ENCODE measurements at regions not wholly inside any gene's neighbourhood (a gene's known extent, or its start where the extent isn't known, plus 50 kb on each side); places are given as distances from the start of the nearest gene placed in this dataset.

DNA sequence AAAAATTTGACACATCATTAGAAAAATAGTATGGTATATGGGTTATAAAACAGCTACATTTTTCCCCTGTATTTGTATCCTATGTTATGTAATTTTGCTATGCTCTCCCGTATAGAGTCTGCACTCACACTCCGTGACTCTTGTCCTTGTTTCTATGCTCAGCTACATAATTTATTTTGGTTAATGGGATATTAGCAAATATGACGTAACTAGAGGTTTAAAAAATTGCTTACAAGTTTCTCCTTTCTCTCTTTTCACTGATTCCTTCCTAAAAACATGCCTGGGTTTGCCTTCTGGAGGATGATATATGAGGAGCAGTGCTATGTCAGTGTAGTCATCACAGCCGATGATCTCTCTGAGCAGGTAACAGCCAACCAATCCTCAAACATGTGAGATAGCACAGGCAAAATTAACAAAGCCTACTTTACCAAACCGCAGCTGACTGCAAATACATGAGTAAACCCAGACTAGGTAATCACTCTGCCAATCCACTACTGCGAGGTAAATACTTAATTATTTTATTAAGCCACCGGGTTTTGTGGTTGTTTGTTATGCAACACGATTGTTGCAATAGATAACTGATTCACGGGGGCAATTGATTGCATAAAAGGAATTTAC, 126.9 kb downstream of the KIF2B start:
- Mint-ChIP-seq H3K36me3 (no peaks in the 10 kb centered on the region), H3K27ac (no peak overlapping the region), H3K27me3 (no peaks in the 10 kb centered on the region), H3K9me3 (peaks cover 31% of the 10 kb centered on the region), H3K4me1 (no peaks in the 10 kb centered on the region), H3K4me3 (no peak overlapping the region)

DNA sequence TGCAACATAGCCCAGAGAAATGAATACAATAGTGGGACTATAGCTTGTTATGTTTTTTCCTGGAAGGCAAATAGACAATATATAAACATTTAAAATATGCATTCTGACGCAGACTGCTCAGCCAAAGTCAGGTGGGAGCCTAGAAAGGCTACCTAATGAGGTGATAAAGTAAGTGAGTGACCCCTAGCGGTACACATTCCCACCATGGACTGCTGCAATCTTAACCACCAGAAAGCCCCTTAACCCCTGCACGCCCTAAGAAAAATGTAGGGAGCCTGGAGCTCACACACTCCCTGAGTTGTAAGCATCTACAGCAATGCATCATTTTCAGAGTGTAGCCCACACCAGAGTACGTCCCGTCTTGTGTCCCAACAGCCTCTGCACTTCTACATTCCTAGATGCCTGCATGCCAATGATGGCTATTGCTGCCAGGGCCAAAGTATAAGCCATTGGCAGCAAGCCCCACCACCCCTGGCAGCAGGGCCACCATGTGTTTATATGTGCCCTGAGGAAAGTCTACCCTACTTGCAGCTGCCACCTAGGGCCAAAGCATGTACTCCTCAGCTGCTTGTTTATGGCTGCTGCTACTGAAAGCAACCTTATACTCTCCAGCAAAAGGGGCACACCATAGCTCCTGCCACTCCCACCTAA, 127.6 kb downstream of the KIF2B start:
- H3K36me3 Mint-ChIP-seq, result no peaks in the 10 kb centered on the region
- H3K27ac Mint-ChIP-seq, result no peak overlapping the region
- H3K27me3 Mint-ChIP-seq, result no peaks in the 10 kb centered on the region
- H3K4me1 Mint-ChIP-seq, result no peaks in the 10 kb centered on the region
- peaks cover 30% of the 10 kb centered on the region for H3K9me3 Mint-ChIP-seq
- no peak overlapping the region for H3K4me3 Mint-ChIP-seq

DNA sequence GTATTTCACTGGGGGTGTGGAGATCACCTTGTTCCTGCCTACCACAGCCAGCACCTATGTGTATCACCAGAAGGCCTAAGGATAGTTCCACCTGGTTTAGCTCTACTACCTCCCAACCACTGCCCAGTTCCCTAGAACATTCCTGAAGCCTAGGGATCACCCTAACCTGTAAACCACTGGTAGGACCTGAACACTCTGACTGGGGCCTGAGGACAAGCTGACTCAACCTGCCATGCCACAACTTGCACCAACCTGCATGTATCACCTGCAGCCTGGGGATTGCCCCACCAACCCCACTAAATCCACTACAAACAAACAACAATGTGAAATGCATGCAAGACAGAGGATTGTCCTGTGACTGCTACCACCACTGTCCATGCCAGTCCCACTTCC, 128.1 kb downstream of the KIF2B start:
- no peaks in the 10 kb centered on the region for H3K4me1 Mint-ChIP-seq
- H3K4me3 Mint-ChIP-seq, result no peak overlapping the region
- H3K9me3 Mint-ChIP-seq, result peaks cover 29% of the 10 kb centered on the region
- peak overlapping the region; percentile 41 for H3K27ac Mint-ChIP-seq
- H3K36me3 Mint-ChIP-seq, result no peaks in the 10 kb centered on the region
- H3K27me3 Mint-ChIP-seq, result no peaks in the 10 kb centered on the region

DNA sequence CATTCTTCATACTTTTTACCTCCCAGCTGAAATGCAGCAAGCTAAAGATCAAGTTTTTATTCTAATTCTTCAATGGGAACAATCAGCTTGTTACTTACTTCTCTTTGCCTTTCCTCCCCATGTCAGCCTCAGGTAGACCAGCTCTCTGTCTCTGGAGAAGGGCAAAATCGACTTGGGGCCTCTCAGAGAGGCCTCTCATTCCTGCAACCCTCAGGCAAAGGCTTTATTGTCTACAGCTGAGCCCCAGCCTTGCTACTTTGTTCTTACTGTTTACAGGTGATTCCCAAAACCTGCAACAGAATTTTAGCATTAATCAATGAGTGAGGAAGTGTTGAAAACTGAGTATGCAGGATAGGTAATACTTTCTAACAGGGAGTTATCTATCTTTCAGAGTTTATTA, 148.6 kb downstream of the KIF2B start:
- Mint-ChIP-seq H3K36me3 (no peaks in the 10 kb centered on the region), H3K4me1 (no peaks in the 10 kb centered on the region), H3K27me3 (peaks cover 1% of the 10 kb centered on the region), H3K4me3 (no peak overlapping the region), H3K9me3 (no peaks in the 10 kb centered on the region), H3K27ac (no peak overlapping the region)

DNA sequence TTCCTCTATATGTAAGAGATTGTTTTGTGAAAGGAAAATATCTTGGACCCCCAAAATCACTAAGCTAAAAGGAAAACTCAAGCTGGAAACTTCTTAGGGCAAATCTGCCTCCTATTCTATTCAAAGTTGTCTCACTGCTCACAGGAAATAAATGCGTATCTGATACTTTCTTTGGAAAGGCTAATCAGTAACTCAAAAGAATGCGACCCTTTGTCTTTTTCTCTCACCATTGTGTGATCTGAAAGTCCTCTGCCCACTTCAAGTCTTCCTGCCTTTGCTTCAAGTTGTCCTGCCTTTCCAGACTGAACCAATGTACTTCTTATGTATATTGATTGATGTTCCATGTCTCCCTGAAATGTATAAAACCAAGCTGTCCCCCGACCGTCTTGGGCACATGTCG, 157.3 kb downstream of the KIF2B start:
- H3K36me3 Mint-ChIP-seq, result no peaks in the 10 kb centered on the region
- no peak overlapping the region for H3K27ac Mint-ChIP-seq
- H3K4me1 Mint-ChIP-seq, result no peaks in the 10 kb centered on the region
- no peak overlapping the region for H3K4me3 Mint-ChIP-seq
- H3K27me3 Mint-ChIP-seq, result peaks cover 1% of the 10 kb centered on the region
- peaks cover 16% of the 10 kb centered on the region for H3K9me3 Mint-ChIP-seq

DNA sequence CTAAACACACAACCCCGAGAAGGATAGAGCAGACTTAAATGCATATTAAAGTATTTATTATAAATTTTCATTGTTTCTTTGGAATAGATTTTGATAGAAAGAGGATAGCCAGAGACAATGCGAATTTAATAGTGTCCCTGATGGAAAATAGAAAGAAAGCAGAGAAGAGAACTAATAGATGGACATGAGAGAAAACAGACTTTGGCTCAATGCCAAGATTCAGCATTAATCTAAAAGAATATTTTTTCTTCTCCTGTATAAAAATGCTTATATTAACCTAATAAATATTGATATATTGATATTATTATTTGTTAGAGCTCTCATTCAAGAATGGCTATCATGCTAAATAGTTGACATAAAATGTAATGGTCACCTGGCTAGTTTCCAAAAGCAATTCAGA, 173.4 kb downstream of the KIF2B start:
- Mint-ChIP-seq H3K27ac (no peak overlapping the region), H3K4me3 (no peak overlapping the region), H3K27me3 (peaks cover 2% of the 10 kb centered on the region), H3K36me3 (no peaks in the 10 kb centered on the region), H3K4me1 (no peaks in the 10 kb centered on the region), H3K9me3 (no peaks in the 10 kb centered on the region)

DNA sequence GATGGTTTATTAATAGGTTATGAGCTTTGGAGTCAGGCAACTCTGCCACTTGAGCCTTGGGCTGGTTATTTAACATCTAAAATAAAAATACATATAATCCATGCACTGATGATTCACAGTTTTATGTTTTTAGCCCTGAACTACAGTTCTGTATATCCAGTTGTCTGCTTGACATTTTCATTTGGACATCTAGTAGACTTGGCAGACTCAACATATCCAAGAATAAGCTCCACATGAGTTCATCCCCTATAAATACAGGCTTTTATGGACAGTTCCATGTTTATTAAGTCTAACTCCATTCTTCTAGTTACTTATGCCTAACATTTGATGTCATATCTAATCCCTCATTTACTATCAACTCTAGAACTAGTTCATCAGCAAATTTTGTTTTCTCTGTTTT, 174.2 kb downstream of the KIF2B start:
- no peak overlapping the region for H3K4me3 Mint-ChIP-seq
- H3K36me3 Mint-ChIP-seq, result no peaks in the 10 kb centered on the region
- peaks cover 2% of the 10 kb centered on the region for H3K27me3 Mint-ChIP-seq
- H3K9me3 Mint-ChIP-seq, result peaks cover 4% of the 10 kb centered on the region
- no peak overlapping the region for H3K27ac Mint-ChIP-seq
- no peaks in the 10 kb centered on the region for H3K4me1 Mint-ChIP-seq

DNA sequence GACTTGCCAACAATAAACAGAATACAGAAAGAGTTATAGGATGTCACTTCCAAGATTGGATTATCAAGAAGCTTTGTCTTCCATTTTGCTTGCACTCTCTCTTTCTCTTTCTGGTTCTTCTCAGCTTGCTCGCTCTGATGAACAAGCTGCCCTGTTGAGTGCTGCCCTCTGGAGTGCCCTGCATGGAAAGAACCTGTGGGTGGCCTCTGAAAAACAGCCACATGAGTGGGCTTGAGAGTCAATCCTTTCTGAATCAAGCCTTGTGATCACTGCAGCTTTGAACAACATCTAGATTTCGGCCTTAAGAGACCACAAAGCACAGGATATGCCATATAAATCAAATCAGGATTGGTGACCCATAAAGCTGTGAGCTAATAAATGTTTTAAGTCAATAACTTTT, 185.1 kb downstream of the KIF2B start:
- Mint-ChIP-seq H3K4me1 (no peaks in the 10 kb centered on the region), H3K9me3 (peaks cover 5% of the 10 kb centered on the region), H3K27ac (no peak overlapping the region), H3K4me3 (no peak overlapping the region), H3K36me3 (no peaks in the 10 kb centered on the region), H3K27me3 (no peaks in the 10 kb centered on the region)

DNA sequence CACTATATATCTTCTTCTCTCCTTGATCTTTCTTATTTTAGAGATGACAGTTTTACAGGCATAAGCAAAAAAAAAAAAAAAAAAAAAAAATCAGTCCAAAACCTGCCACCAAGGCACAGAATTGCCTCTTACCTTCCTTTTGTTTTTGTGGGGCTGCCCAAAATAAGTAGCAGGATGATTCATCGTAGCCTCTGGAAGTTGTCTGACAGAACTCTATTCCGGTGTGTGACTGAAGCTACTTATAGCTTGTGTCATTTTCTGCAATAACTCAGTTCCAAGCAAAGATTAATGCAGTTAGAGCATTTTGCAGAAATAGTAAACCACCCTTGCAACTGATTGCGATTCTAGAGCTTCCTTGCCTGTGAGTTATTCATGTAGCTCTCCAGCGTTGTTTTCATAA, 186.8 kb downstream of the KIF2B start:
- Mint-ChIP-seq H3K27me3 (no peaks in the 10 kb centered on the region), H3K9me3 (peaks cover 7% of the 10 kb centered on the region), H3K4me1 (no peaks in the 10 kb centered on the region), H3K27ac (no peak overlapping the region), H3K36me3 (no peaks in the 10 kb centered on the region), H3K4me3 (no peak overlapping the region)

DNA sequence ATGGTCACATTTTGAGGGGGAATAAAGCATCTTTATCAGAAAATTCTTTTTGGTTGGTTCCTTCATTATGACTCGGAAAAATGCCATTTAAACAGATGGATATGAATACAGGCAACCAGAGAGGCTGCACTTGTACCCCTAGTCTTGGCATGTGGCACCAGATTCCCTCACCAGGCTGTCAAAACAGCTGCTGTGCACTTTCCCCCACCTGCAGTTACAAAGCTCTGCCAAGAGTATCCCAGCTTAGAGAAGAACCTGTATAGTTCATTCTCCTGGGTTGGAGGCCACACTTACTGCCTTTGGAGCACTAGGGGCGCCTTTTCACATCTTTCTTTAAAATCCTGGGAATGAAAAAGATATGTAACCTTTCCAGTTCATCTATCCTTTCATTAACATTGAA, 190.3 kb downstream of the KIF2B start:
- Mint-ChIP-seq H3K4me3 (no peak overlapping the region), H3K36me3 (no peaks in the 10 kb centered on the region), H3K4me1 (no peaks in the 10 kb centered on the region), H3K27ac (no peak overlapping the region), H3K27me3 (no peaks in the 10 kb centered on the region), H3K9me3 (peaks cover 22% of the 10 kb centered on the region)

DNA sequence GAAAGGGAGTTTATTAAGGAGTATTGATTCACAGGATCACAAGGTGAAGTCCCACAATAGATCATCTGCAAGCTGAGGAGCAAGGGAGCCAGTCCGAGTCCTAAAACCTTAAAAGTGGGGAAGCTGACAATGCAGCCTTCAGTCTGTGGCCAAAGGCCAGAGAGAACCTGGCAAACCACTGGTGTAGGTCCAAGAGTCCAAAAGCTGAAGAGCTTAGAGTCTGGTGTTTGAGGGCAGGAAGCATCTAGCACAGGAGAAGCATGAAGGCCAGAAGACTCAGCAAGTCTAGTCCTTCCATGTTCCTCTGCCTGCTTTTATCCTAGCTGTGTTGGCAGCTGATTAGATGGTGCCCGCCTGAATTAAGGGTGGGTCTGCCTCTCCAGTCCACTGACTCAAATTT, 193.0 kb downstream of the KIF2B start:
- no peak overlapping the region for H3K27ac Mint-ChIP-seq
- H3K36me3 Mint-ChIP-seq, result no peaks in the 10 kb centered on the region
- no peaks in the 10 kb centered on the region for H3K4me1 Mint-ChIP-seq
- no peak overlapping the region for H3K4me3 Mint-ChIP-seq
- H3K9me3 Mint-ChIP-seq, result peaks cover 33% of the 10 kb centered on the region
- H3K27me3 Mint-ChIP-seq, result no peaks in the 10 kb centered on the region

DNA sequence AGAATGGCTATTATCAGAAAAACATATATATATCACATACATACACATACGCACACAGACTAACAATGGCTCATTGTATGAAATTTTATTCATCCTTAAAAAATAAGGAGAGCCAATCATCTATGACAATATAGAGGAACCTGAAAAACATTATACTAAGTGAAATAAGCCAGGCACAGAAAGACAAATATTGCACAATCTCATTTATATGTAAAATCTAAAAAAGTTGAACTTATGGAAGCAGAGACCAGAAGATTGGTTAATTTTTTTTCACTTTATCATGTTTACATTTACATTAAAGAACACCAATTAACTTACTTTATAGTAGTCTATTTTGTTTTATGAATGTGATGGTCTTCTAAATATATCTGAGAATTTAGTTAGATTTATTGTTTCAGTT, 198.7 kb downstream of the KIF2B start:
- Mint-ChIP-seq H3K4me1 (no peaks in the 10 kb centered on the region), H3K27ac (no peak overlapping the region), H3K27me3 (no peaks in the 10 kb centered on the region), H3K4me3 (no peak overlapping the region), H3K9me3 (peaks cover 34% of the 10 kb centered on the region), H3K36me3 (no peaks in the 10 kb centered on the region)

DNA sequence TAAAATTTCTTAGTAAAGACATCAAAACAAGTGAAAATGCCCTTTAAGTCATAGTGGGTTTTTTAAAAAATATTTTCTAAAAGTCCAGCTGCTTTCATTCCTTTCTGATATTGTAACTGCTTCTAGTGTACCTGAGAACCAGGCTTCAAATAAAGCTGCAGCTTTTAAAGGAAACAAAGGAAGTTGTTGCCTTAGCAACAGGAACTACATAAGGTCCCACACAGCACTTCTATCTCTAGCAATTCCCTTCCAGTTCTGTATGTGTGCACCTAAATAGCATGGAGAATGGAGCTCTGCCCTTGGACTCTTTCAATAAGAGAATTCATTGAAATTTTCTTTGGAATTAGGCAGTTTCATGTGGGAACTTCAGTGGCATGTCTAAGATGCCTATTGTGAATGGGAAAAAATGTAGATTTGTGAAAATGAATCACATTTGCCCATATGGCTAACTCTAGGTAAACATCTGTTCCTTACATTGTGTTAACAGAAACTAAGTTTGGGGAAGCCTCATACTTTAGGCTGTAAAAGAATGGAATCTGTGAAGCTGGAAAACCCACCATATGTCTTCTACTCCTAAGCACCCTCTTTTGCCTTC, 206.4 kb downstream of the KIF2B start:
- no peaks in the 10 kb centered on the region for H3K27me3 Mint-ChIP-seq
- H3K4me1 Mint-ChIP-seq, result no peaks in the 10 kb centered on the region
- peaks cover 16% of the 10 kb centered on the region for H3K9me3 Mint-ChIP-seq
- no peak overlapping the region for H3K4me3 Mint-ChIP-seq
- H3K36me3 Mint-ChIP-seq, result no peaks in the 10 kb centered on the region
- H3K27ac Mint-ChIP-seq, result no peak overlapping the region

DNA sequence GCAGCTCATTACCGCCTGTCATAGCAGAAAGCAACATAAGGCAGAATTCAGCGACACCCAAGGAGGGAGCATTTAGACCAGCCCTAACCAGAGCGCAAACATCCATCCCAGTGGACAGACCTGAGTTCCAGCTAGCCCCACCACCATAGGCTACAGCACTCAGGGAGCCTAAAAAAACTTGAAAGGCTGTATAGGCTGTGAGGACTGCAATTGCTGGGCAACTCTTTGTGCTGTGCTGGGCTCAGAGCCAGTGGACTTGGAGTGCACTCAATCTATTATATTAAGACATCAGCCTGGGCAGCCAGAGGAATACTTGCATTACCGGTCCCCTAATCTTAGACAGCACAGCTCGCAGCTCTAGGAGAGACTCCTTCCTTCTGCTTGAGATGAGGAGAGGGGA, 207.3 kb downstream of the KIF2B start:
- Mint-ChIP-seq H3K4me3 (no peak overlapping the region), H3K9me3 (peaks cover 16% of the 10 kb centered on the region), H3K36me3 (no peaks in the 10 kb centered on the region), H3K27ac (no peak overlapping the region), H3K4me1 (no peaks in the 10 kb centered on the region), H3K27me3 (no peaks in the 10 kb centered on the region)

DNA sequence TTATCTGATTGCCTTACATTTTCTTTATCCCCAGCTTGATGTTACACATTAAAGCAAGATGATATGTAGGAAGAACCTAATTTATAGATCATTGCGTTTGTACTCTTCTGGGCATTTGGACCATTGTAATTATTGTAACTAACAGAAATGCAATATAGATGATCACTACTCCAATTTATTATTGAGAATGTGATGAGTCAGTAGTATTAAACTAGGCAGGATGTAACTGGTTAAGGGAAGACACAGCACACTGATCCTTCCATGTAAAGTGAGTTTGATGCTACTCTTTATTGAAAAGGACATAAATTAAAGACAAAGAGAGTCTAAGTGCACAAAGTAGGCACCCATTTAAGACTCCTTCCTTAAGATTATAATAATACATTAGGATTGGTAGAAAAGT, 223.8 kb downstream of the KIF2B start:
- Mint-ChIP-seq H3K4me1 (no peaks in the 10 kb centered on the region), H3K9me3 (no peaks in the 10 kb centered on the region), H3K36me3 (no peaks in the 10 kb centered on the region), H3K27ac (no peak overlapping the region), H3K27me3 (no peaks in the 10 kb centered on the region), H3K4me3 (no peak overlapping the region)

DNA sequence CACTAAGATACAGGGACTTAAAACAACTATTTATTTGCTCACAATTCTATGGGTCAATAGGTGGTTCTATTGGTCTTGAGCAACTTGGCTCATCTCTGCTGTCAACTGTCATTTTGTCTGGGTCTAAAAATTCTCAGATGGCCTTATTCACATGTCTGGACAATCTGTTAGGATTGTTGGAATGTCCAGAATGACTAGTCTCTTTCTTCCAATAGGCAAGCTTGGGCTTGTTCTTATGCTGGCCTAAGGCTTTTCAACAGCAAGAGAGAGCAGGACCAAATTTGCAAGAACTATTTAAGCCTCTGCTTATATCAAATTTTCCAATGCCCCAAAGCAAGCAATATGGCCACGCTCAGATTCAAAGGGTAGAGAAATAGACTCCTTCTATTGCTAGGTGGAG, 240.9 kb downstream of the KIF2B start:
- H3K4me3 Mint-ChIP-seq, result no peak overlapping the region
- H3K27me3 Mint-ChIP-seq, result no peaks in the 10 kb centered on the region
- no peaks in the 10 kb centered on the region for H3K36me3 Mint-ChIP-seq
- H3K9me3 Mint-ChIP-seq, result no peaks in the 10 kb centered on the region
- no peaks in the 10 kb centered on the region for H3K4me1 Mint-ChIP-seq
- H3K27ac Mint-ChIP-seq, result no peak overlapping the region

DNA sequence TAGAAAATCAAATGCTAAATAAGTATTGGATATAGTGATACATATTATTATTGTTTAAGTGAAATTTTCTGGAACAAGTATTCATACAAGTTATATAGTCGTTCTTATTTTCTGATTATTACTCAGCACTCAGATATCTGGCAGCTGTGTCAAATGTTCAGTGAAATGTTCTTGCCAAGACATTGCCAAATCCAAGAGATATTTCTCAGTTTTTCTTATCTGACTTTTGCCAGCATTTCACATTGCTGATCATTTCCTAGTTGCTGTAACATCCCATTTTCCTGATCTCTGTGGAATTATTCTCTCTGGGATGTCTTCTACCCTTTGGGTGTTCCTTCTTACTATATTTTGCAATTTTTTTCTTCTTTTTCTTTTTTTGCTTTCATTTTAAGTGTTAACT, 262.3 kb downstream of the KIF2B start:
- Mint-ChIP-seq H3K27me3 (no peaks in the 10 kb centered on the region), H3K36me3 (no peaks in the 10 kb centered on the region), H3K9me3 (peaks cover 10% of the 10 kb centered on the region), H3K4me3 (no peak overlapping the region), H3K27ac (no peak overlapping the region), H3K4me1 (no peaks in the 10 kb centered on the region)

Measured in activated naive CD4-positive, alpha-beta T cell treated with anti-CD3 and anti-CD28 coated beads, Interleukin-2, amount 50 U/mL, for 24 hours (primary cell).